ENCODE measurements at regions not wholly inside any gene's neighbourhood (a gene's known extent, or its start where the extent isn't known, plus 50 kb on each side); places are given as distances from the start of the nearest gene placed in this dataset.

GRCh38 chr20:52761867-52762266, 210.3 kb upstream of the TSHZ2 start:
- CTCF ChIA-PET, result no interaction called here
- Histone ChIP-seq H3K4me2 (ENCODE audit: control insufficient read depth, insufficient read depth) (no peak overlapping the region), H3K36me3 (ENCODE audit: control insufficient read depth in 2 of 2, insufficient read depth in 2 of 2, low read length in 1 of 2) (no peaks in the 10 kb centered on the region), H3K4me3 (no peak overlapping the region), H3K4me1 (ENCODE audit: control insufficient read depth, insufficient read depth, low read length) (no peaks in the 10 kb centered on the region), H3K27ac (ENCODE audit: control insufficient read depth, insufficient read depth) (no peak overlapping the region), H3K79me2 (ENCODE audit: control insufficient read depth, insufficient read depth, low read length) (no peaks in the 10 kb centered on the region), H4K20me1 (ENCODE audit: control insufficient read depth, insufficient read depth) (no peaks in the 10 kb centered on the region), H3K9ac (ENCODE audit: control insufficient read depth, insufficient read depth, low read length) (no peak overlapping the region), H3K27me3 (replicated peaks in 1 of 2; ENCODE audit: control insufficient read depth in 2 of 2, insufficient read depth in 2 of 2, low read length in 1 of 2) (no peaks in the 10 kb centered on the region), H2AFZ (ENCODE audit: control insufficient read depth, low read depth, low read length) (no peak overlapping the region), H3K9me3 (replicated peaks; ENCODE audit: control insufficient read depth, insufficient read depth, low read length) (no peaks in the 10 kb centered on the region)
- in situ Hi-C loops (cut with MboI) (no loop called here), intact Hi-C loops (cut with micrococcal nuclease; ENCODE audit: unreplicated experiment) (no loop called here)
- no peak for DNase-seq (ENCODE audit: low read depth, low spot score)
- ATAC-seq, result no peak
- SMC1A ChIA-PET (ENCODE audit: uncharacterized antibody, unreplicated experiment), result no interaction called here
- BruUV-seq (replicated peaks), result no TSS peak
- 0% methylated on average over 1 of the region's 1 CpG for WGBS (ENCODE audit: insufficient coverage, insufficient replicate concordance, low lambda C conversion rate, missing lambda C conversion rate)
- RAD21 ChIA-PET (ENCODE audit: unreplicated experiment), result no interaction called here
- FAIRE-seq, result no peak
- TF ChIP-seq REST (IDR thresholded peaks at IDR 0.05; ENCODE audit: low read depth, low read length), result no peak
- no peak for TF ChIP-seq SP1 (IDR thresholded peaks at IDR 0.05; ENCODE audit: low read depth, low read length)
- no peak for TF ChIP-seq USF1 (IDR thresholded peaks at IDR 0.05; ENCODE audit: borderline replicate concordance, extremely low read length, insufficient read depth, low read depth, low read length)
- TF ChIP-seq NKRF (conservative IDR thresholded peaks at IDR 0.05), result no peak
- no peak for TF ChIP-seq TAF1 (IDR thresholded peaks at IDR 0.05; ENCODE audit: borderline replicate concordance, low read depth, low read length)
- TF ChIP-seq ZNF207 (IDR thresholded peaks at IDR 0.05; ENCODE audit: borderline replicate concordance), result no peak
- TF ChIP-seq NFIC (IDR thresholded peaks at IDR 0.05; ENCODE audit: low read depth, low read length), result no peak
- TF ChIP-seq SMAD5 (IDR thresholded peaks at IDR 0.05; ENCODE audit: low read depth), result no peak
- POLR2A ChIA-PET, result no interaction called here

Measured in GM12878 (cell line).